Left lung (tissue), 4 donors: ENCODE measurements at regions not wholly inside any gene's neighbourhood (a gene's known extent, or its start where the extent isn't known, plus 50 kb on each side); places are given as distances from the start of the nearest gene placed in this dataset.

ENCODE experiments used
- ATAC-seq: fragments of 200-7000 bp; cut with Tn5 transposase; one replicate; pipeline ENCODE4 v1.9.1; 2020; ENCODE audit warnings: moderate library complexity
- DNase-seq, 4 donors: peaks; one replicate each; pipeline ENCODE4 v3.0.0-alpha.2; 2013 to 2020
- H3K27ac ChIP-seq, 2 donors: fragments of 200-600 bp; sonication (generic) in 1 of 2; one replicate each; pipeline versions ENCODE4 v1.5.0 to v1.8.0; 2020 to 2021
- H3K27me3 ChIP-seq, 2 donors: fragments of 200-600 bp; sonication (generic) in 1 of 2; one replicate each; pipeline versions ENCODE4 v1.5.0 to v1.8.0; 2020 to 2021
- H3K36me3 ChIP-seq, 2 donors: fragments of 200-600 bp; sonication (generic) in 1 of 2; one replicate each; pipeline versions ENCODE4 v1.5.0 to v1.8.0; 2020 to 2021
- H3K4me1 ChIP-seq, 2 donors: fragments of 200-600 bp; one replicate each; pipeline ENCODE4 v1.8.0; 2021
- H3K4me3 ChIP-seq, 2 donors: fragments of 200-600 bp; sonication (generic) in 1 of 2; one replicate each; pipeline versions ENCODE4 v1.5.0 to v1.8.0; 2020 to 2021; ENCODE audit warnings: mild to moderate bottlenecking in 1 of 2
- H3K9me3 ChIP-seq, 2 donors: fragments of 200-600 bp; sonication (generic) in 1 of 2; one replicate each; pipeline versions ENCODE4 v1.5.0 to v1.8.0; 2020 to 2021
- CTCF ChIP-seq, 2 donors: fragments of 200-600 bp; sonication (generic) in 1 of 2; IDR thresholded peaks; one replicate each; pipeline versions ENCODE4 v1.5.0 to v1.8.0; 2021; ENCODE audit warnings: antibody characterized with exemption in 2 of 2
- intact Hi-C, 2 donors: fragments of 100-400 bp; cut with DNase I; formaldehyde crosslinking; loops; one replicate each; pipeline versions ENCODE4 v1.11.2 to v1.14.2; 2022
- donor health status: DM: no; HTN: yes; CAD: no.
- donor health status: DM: no; HTN: no; CAD: no.

- intact Hi-C loops, result no loop called here
- peaks cover 0 to 5% of the 10 kb centered on the region in 2 donors for H3K9me3 ChIP-seq
- TF ChIP-seq CTCF (IDR thresholded peaks at IDR 0.05), result no peak
- DNase-seq, result no peak
- H3K36me3 ChIP-seq, result no peaks in the 10 kb centered on the region
- no peak for ATAC-seq
- H3K27ac ChIP-seq, result no peak overlapping the region
- no peak overlapping the region for H3K4me3 ChIP-seq
- H3K27me3 ChIP-seq, result no peaks in the 10 kb centered on the region
- no peaks in the 10 kb centered on the region for H3K4me1 ChIP-seq
These were observed 384.8 kb upstream of the CADM2 start for GRCh38 chr3:84573962-84574361.

DNA sequence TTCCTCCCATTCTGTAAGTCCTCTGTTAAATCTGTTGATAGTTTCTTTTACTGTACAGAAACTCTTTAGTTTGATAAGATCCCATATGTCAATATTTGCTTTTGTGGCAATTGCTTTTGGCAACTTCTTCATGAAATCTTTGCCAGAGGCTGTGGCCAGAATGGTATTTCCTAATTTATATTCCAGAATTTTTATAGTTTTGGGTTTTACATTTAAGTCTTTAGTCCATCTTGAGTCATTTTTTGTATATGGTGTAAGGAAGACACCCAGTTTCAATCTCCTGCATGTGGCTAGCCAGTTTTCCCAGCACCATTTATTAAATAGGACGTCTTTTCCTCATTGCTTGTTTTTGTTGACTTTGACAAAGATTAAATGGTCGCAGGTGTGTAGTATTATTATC lies 372.4 kb upstream of the CADM2 start:
- Histone ChIP-seq H3K27ac (no peak overlapping the region), H3K27me3 (no peaks in the 10 kb centered on the region), H3K4me3 (no peak overlapping the region), H3K9me3 (peaks cover 0 to 6% of the 10 kb centered on the region in 2 donors), H3K4me1 (no peaks in the 10 kb centered on the region), H3K36me3 (no peaks in the 10 kb centered on the region)
- intact Hi-C loops, result no loop called here
- no peak for ATAC-seq
- TF ChIP-seq CTCF (IDR thresholded peaks at IDR 0.05), result no peak
- DNase-seq, result no peak

- H3K4me1 ChIP-seq, result no peaks in the 10 kb centered on the region
- no peak for TF ChIP-seq CTCF (IDR thresholded peaks at IDR 0.05)
- H3K27me3 ChIP-seq, result no peaks in the 10 kb centered on the region
- H3K27ac ChIP-seq, result no peak overlapping the region
- DNase-seq (no peak), ATAC-seq (no peak)
- no peaks in the 10 kb centered on the region for H3K36me3 ChIP-seq
- no peak overlapping the region for H3K4me3 ChIP-seq
- intact Hi-C loops, result no loop called here
- no peaks in the 10 kb centered on the region for H3K9me3 ChIP-seq
These were observed 358.0 kb upstream of the CADM2 start for GRCh38 chr3:84600703-84601225.

DNA sequence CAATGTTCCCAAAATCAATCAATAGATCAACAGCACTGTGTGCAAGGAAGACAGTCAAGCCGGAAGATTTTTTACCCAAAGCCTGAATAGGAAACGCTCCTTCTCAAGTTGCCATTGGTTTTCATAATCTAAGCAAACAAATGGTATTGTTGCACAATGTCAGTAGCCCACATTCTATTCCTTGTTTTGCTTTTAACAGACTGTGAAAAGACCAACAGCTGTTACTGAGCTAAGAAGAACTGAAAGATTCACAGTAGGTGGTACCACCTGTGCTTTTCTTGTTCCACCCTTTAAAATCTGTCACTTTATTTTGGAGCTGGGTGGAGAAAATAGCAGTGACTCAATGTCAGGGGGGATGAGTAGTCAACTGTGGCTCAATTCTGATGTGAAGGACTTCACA lies 357.5 kb upstream of the CADM2 start:
- H3K4me1 ChIP-seq, result no peaks in the 10 kb centered on the region
- ATAC-seq, result no peak
- H3K4me3 ChIP-seq, result no peak overlapping the region
- H3K9me3 ChIP-seq, result no peaks in the 10 kb centered on the region
- intact Hi-C loops, result no loop called here
- H3K27me3 ChIP-seq, result no peaks in the 10 kb centered on the region
- no peak for DNase-seq
- H3K27ac ChIP-seq, result no peak overlapping the region
- no peak for TF ChIP-seq CTCF (IDR thresholded peaks at IDR 0.05)
- no peaks in the 10 kb centered on the region for H3K36me3 ChIP-seq

GRCh38 chr3:84621823-84622222 lies 337.0 kb upstream of the CADM2 start:
- intact Hi-C loops, result no loop called here
- DNase-seq, result no peak
- no peak for ATAC-seq

More at GRCh38 chr3:84621823-84622222, 337.0 kb upstream of the CADM2 start:
- H3K4me1 ChIP-seq, result no peaks in the 10 kb centered on the region
- H3K27me3 ChIP-seq, result no peaks in the 10 kb centered on the region
- no peak overlapping the region for H3K27ac ChIP-seq
- peaks cover 0 to 13% of the 10 kb centered on the region in 2 donors for H3K9me3 ChIP-seq
- H3K4me3 ChIP-seq, result no peak overlapping the region
- TF ChIP-seq CTCF (IDR thresholded peaks at IDR 0.05), result no peak
- no peaks in the 10 kb centered on the region for H3K36me3 ChIP-seq
